Prostate gland (tissue), 2 donors: ENCODE measurements at regions not wholly inside any gene's neighbourhood (a gene's known extent, or its start where the extent isn't known, plus 50 kb on each side); places are given as distances from the start of the nearest gene placed in this dataset.

Experiments
- DNase-seq: peaks from one replicate; pipeline ENCODE4 v3.0.0-alpha.2; 2019; ENCODE audit warnings: low spot score
- H3K27ac ChIP-seq, 2 donors: fragments of 200-600 bp; sonication (generic); 2 replicates each; pipeline ENCODE4 v1.5.1; 2017 to 2019
- H3K27me3 ChIP-seq: fragments of 200-600 bp; sonication (generic); replicated peaks from 2 replicates; pipeline ENCODE4 v1.5.1; 2019; ENCODE audit not compliant: insufficient read depth
- H3K36me3 ChIP-seq, 2 donors: fragments of 200-600 bp; sonication (generic); 1 replicate in 1 of 2; 2 replicates in 1 of 2; pipeline versions ENCODE4 v1.5.1 to v1.8.1; 2017 to 2019
- H3K4me1 ChIP-seq: fragments of 200-600 bp; sonication (generic); replicated peaks from 2 replicates; pipeline ENCODE4 v1.5.1; 2019
- H3K4me3 ChIP-seq, 2 donors: fragments of 200-600 bp; sonication (generic); 2 replicates each; pipeline ENCODE4 v1.5.1; 2017 to 2019
- H3K9me3 ChIP-seq: fragments of 200-600 bp; sonication (generic); 2 replicates; pipeline ENCODE4 v1.5.1; 2017
- POLR2A ChIP-seq: fragments of 450-650 bp; IDR thresholded peaks from one replicate; pipeline ENCODE4 v1.6.1; 2016; ENCODE audit warnings: antibody characterized with exemption, mild to moderate bottlenecking
- POLR2AphosphoS5 ChIP-seq: sonication (generic); formaldehyde crosslinking; IDR thresholded peaks from one replicate; pipeline ENCODE4 v1.6.1; 2017; ENCODE audit warnings: antibody characterized with exemption
- WGBS: methylation state at CpG from one replicate; pipeline ENCODE4 v1.1.5; 2018; 5-methylcytosine and 5-hydroxymethylcytosine counted together
- intact Hi-C: fragments of 100-400 bp; cut with DNase I; formaldehyde crosslinking; loops from one replicate; pipeline ENCODE4 v1.14.2; 2022
- TF ChIP-seq, protein P1 (sequence below), 4 experiments: fragments of 200-600 bp in 2 of 4; fragments of 450-650 bp in 2 of 4; sonication (generic) in 2 of 4; IDR thresholded peaks; 1 replicate in 3 of 4; 2 replicates in 1 of 4; pipeline ENCODE4 v1.5.1; 2016 to 2019; ENCODE audit warnings: antibody characterized with exemption in 4 of 4, mild to moderate bottlenecking in 2 of 4, moderate library complexity in 2 of 4

DNA sequence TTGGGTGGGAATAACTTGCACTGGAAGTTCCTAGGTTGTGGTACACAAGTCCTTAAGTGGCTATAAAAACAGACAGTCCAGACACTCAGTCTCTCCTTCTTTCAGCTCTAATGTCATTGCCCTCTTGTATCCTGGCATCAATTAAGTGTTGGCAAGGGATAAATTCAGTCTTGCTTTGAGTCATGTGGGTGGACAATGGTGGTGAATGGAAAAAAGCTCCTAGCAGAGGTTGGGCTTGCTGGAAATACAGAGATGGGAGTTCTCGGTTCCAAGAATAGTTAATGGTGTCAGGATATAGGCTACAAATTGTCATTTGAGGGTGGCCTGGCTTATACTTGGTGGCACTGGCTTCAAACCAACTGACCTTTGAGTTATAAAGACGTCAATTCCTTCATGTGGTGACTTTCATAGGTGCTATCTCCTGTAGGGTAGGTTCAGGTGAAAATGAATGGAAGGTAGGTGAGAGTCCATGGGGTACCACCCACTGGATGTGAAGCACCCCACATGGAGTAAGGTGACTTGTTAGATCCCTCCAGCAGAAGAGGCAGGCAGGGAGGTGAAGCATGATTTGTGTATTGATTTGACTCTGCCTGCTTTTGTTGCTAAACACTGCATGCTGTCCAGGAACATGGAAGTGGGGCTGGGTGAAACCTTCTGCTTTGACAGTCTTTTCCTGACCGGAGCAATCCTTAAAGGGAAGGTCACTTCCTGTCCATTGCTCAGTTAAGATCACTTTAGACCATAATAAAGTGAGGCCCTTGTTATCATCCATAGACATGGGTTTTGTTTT, 102.0 kb downstream of the LACC1 start:
- H3K27me3 ChIP-seq = no peaks in the 10 kb centered on the region
- no peaks in the 10 kb centered on the region for H3K4me1 ChIP-seq
- no peak for DNase-seq
- no peaks in the 10 kb centered on the region for H3K9me3 ChIP-seq
- no peaks in the 10 kb centered on the region for H3K36me3 ChIP-seq
- 92% methylated on average over 3 of the region's 3 CpGs for WGBS
- H3K27ac ChIP-seq = no peak overlapping the region
- TF ChIP-seq POLR2AphosphoS5 = no peak
- TF ChIP-seq, protein P1, sequence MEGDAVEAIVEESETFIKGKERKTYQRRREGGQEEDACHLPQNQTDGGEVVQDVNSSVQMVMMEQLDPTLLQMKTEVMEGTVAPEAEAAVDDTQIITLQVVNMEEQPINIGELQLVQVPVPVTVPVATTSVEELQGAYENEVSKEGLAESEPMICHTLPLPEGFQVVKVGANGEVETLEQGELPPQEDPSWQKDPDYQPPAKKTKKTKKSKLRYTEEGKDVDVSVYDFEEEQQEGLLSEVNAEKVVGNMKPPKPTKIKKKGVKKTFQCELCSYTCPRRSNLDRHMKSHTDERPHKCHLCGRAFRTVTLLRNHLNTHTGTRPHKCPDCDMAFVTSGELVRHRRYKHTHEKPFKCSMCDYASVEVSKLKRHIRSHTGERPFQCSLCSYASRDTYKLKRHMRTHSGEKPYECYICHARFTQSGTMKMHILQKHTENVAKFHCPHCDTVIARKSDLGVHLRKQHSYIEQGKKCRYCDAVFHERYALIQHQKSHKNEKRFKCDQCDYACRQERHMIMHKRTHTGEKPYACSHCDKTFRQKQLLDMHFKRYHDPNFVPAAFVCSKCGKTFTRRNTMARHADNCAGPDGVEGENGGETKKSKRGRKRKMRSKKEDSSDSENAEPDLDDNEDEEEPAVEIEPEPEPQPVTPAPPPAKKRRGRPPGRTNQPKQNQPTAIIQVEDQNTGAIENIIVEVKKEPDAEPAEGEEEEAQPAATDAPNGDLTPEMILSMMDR (IDR thresholded peaks at IDR 0.05) = no peak
- TF ChIP-seq POLR2A = no peak
- H3K4me3 ChIP-seq = no peak overlapping the region
- intact Hi-C loops = no loop called here

DNA sequence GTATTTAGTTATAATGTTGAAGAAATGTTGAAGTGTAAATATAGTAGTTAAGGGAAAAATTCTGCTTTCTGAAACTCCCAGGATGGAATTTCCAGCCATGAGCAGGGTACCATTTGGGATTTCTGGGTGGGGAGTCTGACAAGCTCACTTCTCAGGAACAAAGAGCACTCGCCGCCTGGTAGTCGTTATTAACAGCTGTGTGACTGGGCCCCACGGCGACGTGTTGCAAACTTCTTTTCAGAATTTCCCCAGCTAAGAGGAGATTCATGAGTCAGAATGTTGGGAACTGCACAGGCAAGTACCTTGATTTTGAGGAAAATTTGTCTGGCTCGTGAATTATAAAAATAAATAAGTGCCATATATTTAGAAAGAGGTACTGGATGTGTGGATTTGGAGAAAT, 103.7 kb downstream of the LACC1 start:
- Histone ChIP-seq H3K36me3 (no peaks in the 10 kb centered on the region), H3K4me3 (no peak overlapping the region), H3K27ac (no peak overlapping the region), H3K4me1 (no peaks in the 10 kb centered on the region), H3K9me3 (no peaks in the 10 kb centered on the region), H3K27me3 (no peaks in the 10 kb centered on the region)
- TF ChIP-seq POLR2AphosphoS5 (no peak), POLR2A (no peak)
- TF ChIP-seq, protein P1 (IDR thresholded peaks at IDR 0.05) = no peak
- WGBS = 82% methylated on average over 7 of the region's 7 CpGs
- no peak for DNase-seq
- intact Hi-C loops = no loop called here

DNA sequence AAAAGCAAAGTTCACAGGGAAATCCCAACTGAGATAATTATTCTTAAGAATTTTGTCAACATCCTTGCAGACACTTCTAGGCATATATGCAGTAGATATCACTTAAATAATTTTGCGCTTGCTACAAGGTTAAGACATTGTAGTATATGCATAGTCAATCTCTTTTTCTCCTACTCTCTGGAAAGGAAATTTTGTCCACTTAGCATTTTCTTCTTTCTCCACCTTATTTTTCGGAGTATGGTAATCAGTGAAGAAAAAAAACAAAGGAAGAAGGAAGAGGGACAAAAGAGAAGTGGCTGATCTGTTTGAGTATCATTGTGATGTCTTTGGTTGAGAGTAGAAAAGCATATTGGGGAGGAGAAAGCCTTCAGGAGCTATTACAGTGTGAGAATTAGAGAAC, 104.6 kb downstream of the LACC1 start:
- no peaks in the 10 kb centered on the region for H3K36me3 ChIP-seq
- H3K27ac ChIP-seq = no peak overlapping the region
- no peaks in the 10 kb centered on the region for H3K27me3 ChIP-seq
- no peak overlapping the region for H3K4me3 ChIP-seq
- WGBS = 94% methylated on average over 2 of the region's 2 CpGs
- no peaks in the 10 kb centered on the region for H3K9me3 ChIP-seq
- TF ChIP-seq POLR2A = no peak
- TF ChIP-seq POLR2AphosphoS5 = no peak
- TF ChIP-seq, protein P1 (IDR thresholded peaks at IDR 0.05) = no peak
- no peaks in the 10 kb centered on the region for H3K4me1 ChIP-seq
- intact Hi-C loops = no loop called here
- DNase-seq = no peak

DNA sequence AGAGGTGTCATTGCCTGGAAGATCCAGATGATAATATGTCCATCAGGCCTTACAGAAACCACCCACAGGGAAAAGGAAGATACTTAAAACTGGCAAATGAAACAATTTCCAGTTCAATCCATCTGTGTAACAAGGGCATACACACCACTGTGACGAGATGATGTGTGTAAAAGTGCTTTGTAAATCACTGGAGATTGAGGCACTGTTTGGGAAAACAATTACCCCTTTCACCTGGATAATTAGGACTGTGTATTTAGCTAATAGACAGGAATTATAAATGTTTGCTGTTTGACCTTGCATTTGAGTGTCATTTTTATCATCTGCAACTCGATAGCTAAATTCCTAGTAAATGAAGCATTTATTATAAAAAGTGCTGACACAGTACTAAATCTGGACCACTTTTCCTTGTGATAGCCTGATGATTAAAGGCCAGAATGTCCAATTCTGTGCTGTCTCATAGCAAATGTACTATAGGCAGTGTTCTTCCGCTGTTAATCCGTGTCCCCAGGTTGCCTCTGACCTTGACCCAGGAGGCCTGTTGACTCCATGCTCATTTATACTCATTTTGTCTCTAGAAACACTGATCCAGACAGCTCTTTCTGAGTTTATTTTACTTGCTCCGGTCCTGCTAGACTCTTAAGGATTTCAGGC, 105.8 kb downstream of the LACC1 start:
- no peak overlapping the region for H3K27ac ChIP-seq
- TF ChIP-seq POLR2A (no peak), POLR2AphosphoS5 (no peak)
- TF ChIP-seq, protein P1 (IDR thresholded peaks at IDR 0.05) = no peak
- no peak overlapping the region for H3K4me3 ChIP-seq
- WGBS = 54% methylated on average over 5 of the region's 5 CpGs
- intact Hi-C loops = no loop called here
- no peaks in the 10 kb centered on the region for H3K4me1 ChIP-seq
- no peaks in the 10 kb centered on the region for H3K36me3 ChIP-seq
- no peak for DNase-seq
- H3K9me3 ChIP-seq = no peaks in the 10 kb centered on the region
- H3K27me3 ChIP-seq = no peaks in the 10 kb centered on the region
